ENCODE measurements at regions not wholly inside any gene's neighbourhood (a gene's known extent, or its start where the extent isn't known, plus 50 kb on each side); places are given as distances from the start of the nearest gene placed in this dataset.

DNA sequence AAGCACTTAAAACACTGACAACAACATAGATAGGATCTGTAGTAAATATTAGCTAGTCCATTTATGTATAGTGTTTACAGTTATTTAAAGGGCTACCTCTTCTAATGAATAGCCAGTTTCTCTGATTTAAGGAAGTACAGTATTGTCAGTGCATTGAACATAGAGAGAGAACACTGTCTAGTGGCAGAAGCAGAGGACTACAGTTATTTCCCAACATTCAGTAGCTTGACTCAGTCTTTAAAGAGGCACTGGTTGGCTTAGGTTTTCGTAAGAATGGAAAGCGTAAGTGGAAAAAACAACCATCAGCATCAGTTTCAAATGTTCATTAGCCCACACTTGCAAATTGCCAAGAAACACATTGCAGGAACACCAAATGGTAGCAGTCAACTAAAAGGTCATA is 125.0 kb upstream of the HMGA2 start:
- TF ChIP-seq POLR2A (IDR thresholded peaks at IDR 0.05) = no peak
- TF ChIP-seq, protein P1, sequence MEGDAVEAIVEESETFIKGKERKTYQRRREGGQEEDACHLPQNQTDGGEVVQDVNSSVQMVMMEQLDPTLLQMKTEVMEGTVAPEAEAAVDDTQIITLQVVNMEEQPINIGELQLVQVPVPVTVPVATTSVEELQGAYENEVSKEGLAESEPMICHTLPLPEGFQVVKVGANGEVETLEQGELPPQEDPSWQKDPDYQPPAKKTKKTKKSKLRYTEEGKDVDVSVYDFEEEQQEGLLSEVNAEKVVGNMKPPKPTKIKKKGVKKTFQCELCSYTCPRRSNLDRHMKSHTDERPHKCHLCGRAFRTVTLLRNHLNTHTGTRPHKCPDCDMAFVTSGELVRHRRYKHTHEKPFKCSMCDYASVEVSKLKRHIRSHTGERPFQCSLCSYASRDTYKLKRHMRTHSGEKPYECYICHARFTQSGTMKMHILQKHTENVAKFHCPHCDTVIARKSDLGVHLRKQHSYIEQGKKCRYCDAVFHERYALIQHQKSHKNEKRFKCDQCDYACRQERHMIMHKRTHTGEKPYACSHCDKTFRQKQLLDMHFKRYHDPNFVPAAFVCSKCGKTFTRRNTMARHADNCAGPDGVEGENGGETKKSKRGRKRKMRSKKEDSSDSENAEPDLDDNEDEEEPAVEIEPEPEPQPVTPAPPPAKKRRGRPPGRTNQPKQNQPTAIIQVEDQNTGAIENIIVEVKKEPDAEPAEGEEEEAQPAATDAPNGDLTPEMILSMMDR (IDR thresholded peaks at IDR 0.05) = no peak
